ENCODE measurements at regions not wholly inside any gene's neighbourhood (a gene's known extent, or its start where the extent isn't known, plus 50 kb on each side); places are given as distances from the start of the nearest gene placed in this dataset.

GRCh38 chr6:47360388-47360787 is 50.7 kb upstream of the TNFRSF21 start:
- Histone ChIP-seq H3K27ac (ENCODE audit: low read length) (no peak overlapping the region), H3K27me3 (ENCODE audit: low read depth, low read length) (no peaks in the 10 kb centered on the region), H3K36me3 (ENCODE audit: control insufficient read depth in 1 of 2, insufficient read depth in 2 of 2, low read length in 2 of 2) (no peaks in the 10 kb centered on the region), H3K4me3 (ENCODE audit: low read depth in 1 of 2, low read length in 2 of 2) (no peak overlapping the region), H3K9me3 (ENCODE audit: control insufficient read depth in 1 of 2, low read length in 2 of 2) (no peaks in the 10 kb centered on the region), H3K4me1 (ENCODE audit: control insufficient read depth in 1 of 2, insufficient read depth in 2 of 2, low read length in 2 of 2) (no peaks in the 10 kb centered on the region)

DNA sequence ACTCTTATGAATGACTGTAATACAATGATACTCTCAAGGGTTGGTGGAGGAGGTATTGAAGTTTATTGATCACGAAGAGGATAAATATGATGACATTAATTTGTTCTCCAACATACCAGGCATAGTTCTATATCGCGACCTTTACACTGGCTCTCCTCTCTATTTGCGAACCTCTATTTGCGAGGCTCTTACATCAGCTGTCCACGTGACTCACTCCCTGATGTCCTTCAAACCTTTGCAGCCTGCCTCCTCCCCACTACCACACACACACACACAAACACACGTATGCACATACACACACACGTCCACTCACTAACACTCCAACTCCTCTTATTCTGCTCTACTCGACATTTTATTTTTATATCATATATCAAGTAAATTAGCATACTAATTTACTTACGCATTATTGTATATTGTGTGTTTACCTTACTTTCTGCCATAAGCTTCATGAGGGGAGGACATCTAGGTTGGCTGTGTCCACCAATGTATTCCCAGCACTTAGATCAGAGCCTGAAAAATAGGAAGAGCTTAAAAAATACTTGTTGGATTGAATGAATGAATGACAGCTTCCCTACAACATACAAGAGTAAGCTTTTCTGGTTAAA is 53.3 kb upstream of the TNFRSF21 start:
- Histone ChIP-seq H3K4me1 (ENCODE audit: control insufficient read depth in 1 of 2, insufficient read depth in 2 of 2, low read length in 2 of 2) (no peaks in the 10 kb centered on the region), H3K9me3 (ENCODE audit: control insufficient read depth in 1 of 2, low read length in 2 of 2) (no peaks in the 10 kb centered on the region), H3K27ac (ENCODE audit: low read length) (no peak overlapping the region), H3K4me3 (ENCODE audit: low read depth in 1 of 2, low read length in 2 of 2) (no peak overlapping the region), H3K27me3 (ENCODE audit: low read depth, low read length) (no peaks in the 10 kb centered on the region), H3K36me3 (ENCODE audit: control insufficient read depth in 1 of 2, insufficient read depth in 2 of 2, low read length in 2 of 2) (no peaks in the 10 kb centered on the region)

- Histone ChIP-seq H3K27me3 (ENCODE audit: low read depth, low read length) (no peaks in the 10 kb centered on the region), H3K4me3 (ENCODE audit: low read depth in 1 of 2, low read length in 2 of 2) (no peak overlapping the region), H3K9me3 (ENCODE audit: control insufficient read depth in 1 of 2, low read length in 2 of 2) (no peaks in the 10 kb centered on the region), H3K4me1 (ENCODE audit: control insufficient read depth in 1 of 2, insufficient read depth in 2 of 2, low read length in 2 of 2) (no peaks in the 10 kb centered on the region), H3K36me3 (ENCODE audit: control insufficient read depth in 1 of 2, insufficient read depth in 2 of 2, low read length in 2 of 2) (no peaks in the 10 kb centered on the region), H3K27ac (ENCODE audit: low read length) (no peak overlapping the region)
Observed at GRCh38 chr6:47363736-47364135, 54.0 kb upstream of the TNFRSF21 start.

DNA sequence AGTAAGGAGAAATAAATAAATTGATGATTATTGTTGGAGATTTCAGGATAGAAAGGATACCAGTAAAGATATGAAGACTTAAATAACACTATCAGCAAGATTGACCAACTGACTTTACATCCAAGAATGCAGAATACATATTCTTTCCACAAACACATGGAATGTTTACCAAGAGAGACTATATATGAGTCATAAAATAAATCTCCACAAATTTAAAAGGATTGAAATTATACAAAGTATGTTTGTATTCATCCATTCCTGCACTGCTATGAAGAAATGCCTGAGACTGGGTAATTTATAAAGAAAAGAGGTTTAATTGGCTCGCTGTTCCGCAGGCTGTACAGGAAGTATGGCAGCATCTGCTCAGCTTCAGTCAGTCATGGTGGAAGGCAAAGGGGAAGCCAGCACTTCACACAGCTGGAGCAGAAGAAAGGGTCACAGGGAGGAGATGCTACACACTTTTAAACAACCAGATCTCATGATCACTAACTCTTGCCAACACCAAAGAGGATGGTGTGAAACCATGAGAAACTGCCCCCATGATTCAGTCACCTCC is 56.7 kb upstream of the TNFRSF21 start:
- Histone ChIP-seq H3K27ac (ENCODE audit: low read length) (no peak overlapping the region), H3K9me3 (ENCODE audit: control insufficient read depth in 1 of 2, low read length in 2 of 2) (no peaks in the 10 kb centered on the region), H3K36me3 (ENCODE audit: control insufficient read depth in 1 of 2, insufficient read depth in 2 of 2, low read length in 2 of 2) (no peaks in the 10 kb centered on the region), H3K27me3 (ENCODE audit: low read depth, low read length) (no peaks in the 10 kb centered on the region), H3K4me1 (ENCODE audit: control insufficient read depth in 1 of 2, insufficient read depth in 2 of 2, low read length in 2 of 2) (no peaks in the 10 kb centered on the region), H3K4me3 (ENCODE audit: low read depth in 1 of 2, low read length in 2 of 2) (no peak overlapping the region)

- Histone ChIP-seq H3K9me3 (ENCODE audit: control insufficient read depth in 1 of 2, low read length in 2 of 2) (no peaks in the 10 kb centered on the region), H3K4me1 (ENCODE audit: control insufficient read depth in 1 of 2, insufficient read depth in 2 of 2, low read length in 2 of 2) (no peaks in the 10 kb centered on the region), H3K27me3 (ENCODE audit: low read depth, low read length) (no peaks in the 10 kb centered on the region), H3K4me3 (ENCODE audit: low read depth in 1 of 2, low read length in 2 of 2) (no peak overlapping the region), H3K27ac (ENCODE audit: low read length) (no peak overlapping the region), H3K36me3 (ENCODE audit: control insufficient read depth in 1 of 2, insufficient read depth in 2 of 2, low read length in 2 of 2) (no peaks in the 10 kb centered on the region)
Observed at GRCh38 chr6:47371139-47371869, 61.6 kb upstream of the TNFRSF21 start.

- Histone ChIP-seq H3K4me3 (ENCODE audit: low read depth in 1 of 2, low read length in 2 of 2) (no peak overlapping the region), H3K9me3 (ENCODE audit: control insufficient read depth in 1 of 2, low read length in 2 of 2) (no peaks in the 10 kb centered on the region), H3K27me3 (ENCODE audit: low read depth, low read length) (no peaks in the 10 kb centered on the region), H3K36me3 (ENCODE audit: control insufficient read depth in 1 of 2, insufficient read depth in 2 of 2, low read length in 2 of 2) (no peaks in the 10 kb centered on the region), H3K4me1 (ENCODE audit: control insufficient read depth in 1 of 2, insufficient read depth in 2 of 2, low read length in 2 of 2) (no peaks in the 10 kb centered on the region), H3K27ac (ENCODE audit: low read length) (no peak overlapping the region)
Observed at GRCh38 chr6:47371870-47372255, 62.2 kb upstream of the TNFRSF21 start.

DNA sequence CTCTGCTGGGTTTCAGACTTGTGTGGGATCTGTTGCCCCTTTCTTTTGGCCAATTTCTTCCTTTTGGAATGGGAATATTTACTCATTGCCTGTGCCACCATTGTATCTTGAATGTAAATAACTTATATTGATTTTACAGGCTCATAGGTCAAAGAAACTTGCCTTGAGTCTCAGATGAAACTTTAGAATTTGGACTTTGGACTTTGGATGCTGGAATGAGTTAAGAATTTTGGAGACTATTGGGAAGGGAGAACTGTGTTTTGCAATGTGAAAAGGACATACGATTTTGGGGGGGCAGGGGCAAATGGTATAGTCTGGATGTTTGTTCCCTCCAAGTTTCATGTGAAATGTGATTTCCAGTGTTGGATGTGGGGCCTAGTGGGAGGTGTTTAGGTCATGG is 62.6 kb upstream of the TNFRSF21 start:
- Histone ChIP-seq H3K36me3 (ENCODE audit: control insufficient read depth in 1 of 2, insufficient read depth in 2 of 2, low read length in 2 of 2) (no peaks in the 10 kb centered on the region), H3K4me1 (ENCODE audit: control insufficient read depth in 1 of 2, insufficient read depth in 2 of 2, low read length in 2 of 2) (no peaks in the 10 kb centered on the region), H3K27ac (ENCODE audit: low read length) (no peak overlapping the region), H3K27me3 (ENCODE audit: low read depth, low read length) (no peaks in the 10 kb centered on the region), H3K9me3 (ENCODE audit: control insufficient read depth in 1 of 2, low read length in 2 of 2) (no peaks in the 10 kb centered on the region), H3K4me3 (ENCODE audit: low read depth in 1 of 2, low read length in 2 of 2) (no peak overlapping the region)

DNA sequence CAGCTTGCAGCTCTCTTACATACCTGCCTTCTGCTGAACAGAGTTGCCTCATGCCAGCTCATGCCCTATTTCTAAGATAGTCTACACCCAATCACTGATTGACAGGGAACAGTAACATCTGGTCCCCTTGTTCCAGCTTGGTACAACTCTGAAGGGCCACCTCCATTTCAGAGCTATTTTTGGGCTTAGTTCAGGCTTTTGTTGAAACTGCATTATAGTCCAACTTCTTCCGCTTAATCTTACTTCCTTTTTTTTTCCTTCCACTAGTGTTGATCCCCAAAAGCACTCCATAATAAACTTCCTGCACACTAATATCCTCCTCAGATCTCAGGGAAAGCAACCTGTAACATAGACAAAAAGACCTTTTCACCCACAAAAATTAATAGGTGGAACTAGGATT is 65.7 kb upstream of the TNFRSF21 start:
- Histone ChIP-seq H3K4me3 (ENCODE audit: low read depth in 1 of 2, low read length in 2 of 2) (no peak overlapping the region), H3K4me1 (ENCODE audit: control insufficient read depth in 1 of 2, insufficient read depth in 2 of 2, low read length in 2 of 2) (no peaks in the 10 kb centered on the region), H3K36me3 (ENCODE audit: control insufficient read depth in 1 of 2, insufficient read depth in 2 of 2, low read length in 2 of 2) (no peaks in the 10 kb centered on the region), H3K9me3 (ENCODE audit: control insufficient read depth in 1 of 2, low read length in 2 of 2) (no peaks in the 10 kb centered on the region), H3K27ac (ENCODE audit: low read length) (no peak overlapping the region), H3K27me3 (ENCODE audit: low read depth, low read length) (no peaks in the 10 kb centered on the region)

- Histone ChIP-seq H3K9me3 (ENCODE audit: control insufficient read depth in 1 of 2, low read length in 2 of 2) (no peaks in the 10 kb centered on the region), H3K27me3 (ENCODE audit: low read depth, low read length) (no peaks in the 10 kb centered on the region)
Observed at GRCh38 chr6:47376930-47377329, 67.2 kb upstream of the TNFRSF21 start.

DNA sequence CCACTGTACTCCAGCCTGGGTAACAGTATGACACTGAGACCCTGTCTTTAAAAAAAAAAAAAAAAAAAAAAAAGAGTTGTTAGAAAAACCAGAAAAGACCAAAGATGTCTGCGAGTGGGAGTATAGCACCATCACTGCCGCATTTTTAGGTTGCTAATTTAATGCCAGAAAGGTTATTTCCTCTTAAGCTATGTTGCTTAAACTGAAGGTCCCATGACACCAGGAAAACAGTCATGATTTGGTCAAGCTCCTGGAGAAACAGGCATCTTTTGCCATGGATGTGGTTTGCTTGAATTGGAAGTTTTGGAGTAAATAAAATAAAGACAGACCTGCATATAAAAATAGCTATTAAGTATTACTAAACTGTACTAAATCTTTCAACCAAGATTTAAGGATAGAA is 68.3 kb upstream of the TNFRSF21 start:
- Histone ChIP-seq H3K36me3 (ENCODE audit: control insufficient read depth in 1 of 2, insufficient read depth in 2 of 2, low read length in 2 of 2) (no peaks in the 10 kb centered on the region), H3K4me1 (ENCODE audit: control insufficient read depth in 1 of 2, insufficient read depth in 2 of 2, low read length in 2 of 2) (no peaks in the 10 kb centered on the region), H3K27me3 (ENCODE audit: low read depth, low read length) (no peaks in the 10 kb centered on the region), H3K9me3 (ENCODE audit: control insufficient read depth in 1 of 2, low read length in 2 of 2) (no peaks in the 10 kb centered on the region), H3K27ac (ENCODE audit: low read length) (no peak overlapping the region), H3K4me3 (ENCODE audit: low read depth in 1 of 2, low read length in 2 of 2) (no peak overlapping the region)

More at GRCh38 chr6:47376930-47377329, 67.2 kb upstream of the TNFRSF21 start:
- Histone ChIP-seq H3K4me3 (ENCODE audit: low read depth in 1 of 2, low read length in 2 of 2) (no peak overlapping the region), H3K27ac (ENCODE audit: low read length) (no peak overlapping the region), H3K36me3 (ENCODE audit: control insufficient read depth in 1 of 2, insufficient read depth in 2 of 2, low read length in 2 of 2) (no peaks in the 10 kb centered on the region), H3K4me1 (ENCODE audit: control insufficient read depth in 1 of 2, insufficient read depth in 2 of 2, low read length in 2 of 2) (no peaks in the 10 kb centered on the region)

- H3K4me3 ChIP-seq (ENCODE audit: low read depth in 1 of 2, low read length in 2 of 2) = no peak overlapping the region
- H3K9me3 ChIP-seq (ENCODE audit: control insufficient read depth in 1 of 2, low read length in 2 of 2) = no peaks in the 10 kb centered on the region
- H3K27ac ChIP-seq (ENCODE audit: low read length) = no peak overlapping the region
- H3K36me3 ChIP-seq (ENCODE audit: control insufficient read depth in 1 of 2, insufficient read depth in 2 of 2, low read length in 2 of 2) = no peaks in the 10 kb centered on the region
- H3K4me1 ChIP-seq (ENCODE audit: control insufficient read depth in 1 of 2, insufficient read depth in 2 of 2, low read length in 2 of 2) = no peaks in the 10 kb centered on the region
- no peaks in the 10 kb centered on the region for H3K27me3 ChIP-seq (ENCODE audit: low read depth, low read length)
Observed at GRCh38 chr6:47379328-47379727, 69.6 kb upstream of the TNFRSF21 start.

All from muscle layer of duodenum (tissue), 2 donors.